ENCODE measurements at regions not wholly inside any gene's neighbourhood (a gene's known extent, or its start where the extent isn't known, plus 50 kb on each side); places are given as distances from the start of the nearest gene placed in this dataset.

DNA sequence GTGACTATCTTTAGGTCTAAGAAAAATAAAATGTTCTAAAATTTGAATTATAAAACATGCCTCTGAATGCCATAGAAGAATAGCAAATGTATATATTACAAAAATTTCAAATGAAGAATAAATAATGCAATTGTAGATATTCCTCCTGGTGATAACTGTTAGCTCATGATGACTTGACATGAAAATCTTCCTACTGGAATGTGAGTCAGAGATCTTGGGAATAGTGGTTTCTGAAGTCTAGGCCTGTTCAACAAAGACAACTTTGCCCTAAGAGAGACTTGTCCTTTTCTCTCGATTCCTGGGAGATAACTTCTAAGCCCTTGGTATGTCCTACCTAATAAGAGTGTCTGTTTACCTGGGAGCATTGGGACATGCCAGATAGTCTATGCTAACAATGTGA is 746.3 kb upstream of the RIOK2 start:
- POLR2A ChIA-PET (ENCODE audit: low non-redundant PET), result no interaction called here
- peaks cover 7% of the 10 kb centered on the region for H3K27me3 ChIP-seq (replicated peaks; ENCODE audit: insufficient read depth, low read depth, low read length, poor library complexity)
- TF ChIP-seq EZH2 (IDR thresholded peaks at IDR 0.05; ENCODE audit: borderline replicate concordance, low read depth, low read length, poor library complexity, severe bottlenecking), result no peak
- TF ChIP-seq, protein P1, sequence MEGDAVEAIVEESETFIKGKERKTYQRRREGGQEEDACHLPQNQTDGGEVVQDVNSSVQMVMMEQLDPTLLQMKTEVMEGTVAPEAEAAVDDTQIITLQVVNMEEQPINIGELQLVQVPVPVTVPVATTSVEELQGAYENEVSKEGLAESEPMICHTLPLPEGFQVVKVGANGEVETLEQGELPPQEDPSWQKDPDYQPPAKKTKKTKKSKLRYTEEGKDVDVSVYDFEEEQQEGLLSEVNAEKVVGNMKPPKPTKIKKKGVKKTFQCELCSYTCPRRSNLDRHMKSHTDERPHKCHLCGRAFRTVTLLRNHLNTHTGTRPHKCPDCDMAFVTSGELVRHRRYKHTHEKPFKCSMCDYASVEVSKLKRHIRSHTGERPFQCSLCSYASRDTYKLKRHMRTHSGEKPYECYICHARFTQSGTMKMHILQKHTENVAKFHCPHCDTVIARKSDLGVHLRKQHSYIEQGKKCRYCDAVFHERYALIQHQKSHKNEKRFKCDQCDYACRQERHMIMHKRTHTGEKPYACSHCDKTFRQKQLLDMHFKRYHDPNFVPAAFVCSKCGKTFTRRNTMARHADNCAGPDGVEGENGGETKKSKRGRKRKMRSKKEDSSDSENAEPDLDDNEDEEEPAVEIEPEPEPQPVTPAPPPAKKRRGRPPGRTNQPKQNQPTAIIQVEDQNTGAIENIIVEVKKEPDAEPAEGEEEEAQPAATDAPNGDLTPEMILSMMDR (conservative IDR thresholded peaks at IDR 0.05; ENCODE audit: low read depth, low read length), result no peak
- CTCF ChIA-PET, result no interaction called here
- H3K9me3 ChIP-seq (ENCODE audit: low read depth, low read length, poor library complexity, severe bottlenecking), result no peaks in the 10 kb centered on the region
- no peaks in the 10 kb centered on the region for H3K4me1 ChIP-seq (ENCODE audit: insufficient read depth, low read length, poor library complexity, severe bottlenecking)
- DNase-seq (ENCODE audit: low spot score), result no peak
- no TSS peak for BruUV-seq (replicated peaks)
- intact Hi-C loops (cut with micrococcal nuclease; ENCODE audit: unreplicated experiment), result no loop called here
- no peaks in the 10 kb centered on the region for H3K36me3 ChIP-seq (ENCODE audit: insufficient read depth, low read length, poor library complexity, severe bottlenecking)
- no peak overlapping the region for H3K27ac ChIP-seq (ENCODE audit: low read depth, low read length, poor library complexity, severe bottlenecking)
- no peak overlapping the region for H3K4me3 ChIP-seq (ENCODE audit: low read depth, low read length, poor library complexity, severe bottlenecking)

DNA sequence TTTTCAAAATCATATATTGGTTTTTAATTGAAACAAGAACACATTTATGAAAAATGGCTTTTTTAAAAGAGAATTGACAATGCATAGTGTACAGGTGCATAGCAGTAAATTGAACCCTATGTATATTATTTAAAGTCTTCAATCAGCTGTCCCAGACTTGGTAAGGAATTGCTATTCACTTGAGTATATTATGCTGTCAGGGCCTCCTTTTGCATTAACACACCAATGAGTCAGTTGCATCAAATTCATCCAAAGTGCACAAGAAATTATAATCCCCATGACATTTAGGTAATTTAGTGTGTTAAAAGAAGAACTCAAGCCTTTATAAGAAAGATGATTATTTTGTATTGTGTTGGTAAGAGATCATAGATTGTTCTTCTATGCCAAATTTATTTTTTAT is 748.8 kb upstream of the RIOK2 start:
- ChIA-PET POLR2A (ENCODE audit: low non-redundant PET) (no interaction called here), CTCF (no interaction called here)
- Histone ChIP-seq H3K4me3 (ENCODE audit: low read depth, low read length, poor library complexity, severe bottlenecking) (no peak overlapping the region), H3K4me1 (ENCODE audit: insufficient read depth, low read length, poor library complexity, severe bottlenecking) (no peaks in the 10 kb centered on the region), H3K27ac (ENCODE audit: low read depth, low read length, poor library complexity, severe bottlenecking) (no peak overlapping the region), H3K9me3 (ENCODE audit: low read depth, low read length, poor library complexity, severe bottlenecking) (no peaks in the 10 kb centered on the region), H3K27me3 (replicated peaks; ENCODE audit: insufficient read depth, low read depth, low read length, poor library complexity) (peaks cover 7% of the 10 kb centered on the region), H3K36me3 (ENCODE audit: insufficient read depth, low read length, poor library complexity, severe bottlenecking) (no peaks in the 10 kb centered on the region)
- BruUV-seq (replicated peaks), result no TSS peak
- TF ChIP-seq EZH2 (IDR thresholded peaks at IDR 0.05; ENCODE audit: borderline replicate concordance, low read depth, low read length, poor library complexity, severe bottlenecking), result no peak
- TF ChIP-seq, protein P1 (conservative IDR thresholded peaks at IDR 0.05; ENCODE audit: low read depth, low read length), result no peak
- intact Hi-C loops (cut with micrococcal nuclease; ENCODE audit: unreplicated experiment), result no loop called here
- no peak for DNase-seq (ENCODE audit: low spot score)

DNA sequence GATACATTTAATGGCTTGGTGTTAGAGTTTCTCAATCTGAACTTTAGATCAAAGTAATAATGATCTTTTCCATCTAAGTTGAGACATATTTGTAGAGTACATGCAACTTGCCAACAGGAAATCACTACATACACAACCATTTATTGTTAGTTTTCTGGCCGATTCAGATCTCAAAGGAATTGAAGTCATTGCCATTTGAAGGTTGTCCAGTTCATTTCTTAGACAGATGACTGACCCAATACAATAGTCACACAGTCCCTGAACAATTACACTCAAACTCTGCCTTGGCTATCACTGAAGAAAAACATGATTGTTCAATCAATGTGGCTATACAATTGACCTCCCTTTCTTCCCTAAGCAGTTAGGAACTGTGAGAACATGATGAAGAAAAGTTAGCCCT is 753.2 kb upstream of the RIOK2 start:
- BruUV-seq (replicated peaks), result no TSS peak
- DNase-seq (ENCODE audit: low spot score), result no peak

More for the DNA sequence above, 753.2 kb upstream of the RIOK2 start:
- H3K27ac ChIP-seq (ENCODE audit: low read depth, low read length, poor library complexity, severe bottlenecking), result no peak overlapping the region
- no peaks in the 10 kb centered on the region for H3K4me1 ChIP-seq (ENCODE audit: insufficient read depth, low read length, poor library complexity, severe bottlenecking)
- H3K36me3 ChIP-seq (ENCODE audit: insufficient read depth, low read length, poor library complexity, severe bottlenecking), result no peaks in the 10 kb centered on the region
- ChIA-PET CTCF (no interaction called here), POLR2A (ENCODE audit: low non-redundant PET) (no interaction called here)
- TF ChIP-seq EZH2 (IDR thresholded peaks at IDR 0.05; ENCODE audit: borderline replicate concordance, low read depth, low read length, poor library complexity, severe bottlenecking), result no peak
- TF ChIP-seq, protein P1 (conservative IDR thresholded peaks at IDR 0.05; ENCODE audit: low read depth, low read length), result no peak
- no peaks in the 10 kb centered on the region for H3K9me3 ChIP-seq (ENCODE audit: low read depth, low read length, poor library complexity, severe bottlenecking)
- intact Hi-C loops (cut with micrococcal nuclease; ENCODE audit: unreplicated experiment), result no loop called here
- peaks cover 7% of the 10 kb centered on the region for H3K27me3 ChIP-seq (replicated peaks; ENCODE audit: insufficient read depth, low read depth, low read length, poor library complexity)
- H3K4me3 ChIP-seq (ENCODE audit: low read depth, low read length, poor library complexity, severe bottlenecking), result no peak overlapping the region
